GM12892 (cell line): ENCODE measurements at regions not wholly inside any gene's neighbourhood (a gene's known extent, or its start where the extent isn't known, plus 50 kb on each side); places are given as distances from the start of the nearest gene placed in this dataset.

Source experiments
- DNase-seq: peaks from one replicate; pipeline ENCODE4 v3.0.0; 2011; ENCODE audit not compliant: insufficient read length
- FAIRE-seq: peaks from 2 replicates; lab custom pipeline; 2011; peaks lifted over from hg19 to GRCh38; lab: Jason Lieb, UNC
- POLR2A ChIP-seq: IDR thresholded peaks from 2 replicates; pipeline ENCODE4 v1.6.1; 2011; ENCODE audit warnings: low read depth, low read length, control low read depth
- POLR2AphosphoS5 ChIP-seq: IDR thresholded peaks from 2 replicates; pipeline ENCODE4 v1.6.1; 2011; ENCODE audit warnings: low read depth, low read length, control low read depth
- TAF1 ChIP-seq: IDR thresholded peaks from 2 replicates; pipeline ENCODE4 v1.6.1; 2011; ENCODE audit warnings: low read depth, mild to moderate bottlenecking, control low read depth, low read length, borderline replicate concordance

DNA sequence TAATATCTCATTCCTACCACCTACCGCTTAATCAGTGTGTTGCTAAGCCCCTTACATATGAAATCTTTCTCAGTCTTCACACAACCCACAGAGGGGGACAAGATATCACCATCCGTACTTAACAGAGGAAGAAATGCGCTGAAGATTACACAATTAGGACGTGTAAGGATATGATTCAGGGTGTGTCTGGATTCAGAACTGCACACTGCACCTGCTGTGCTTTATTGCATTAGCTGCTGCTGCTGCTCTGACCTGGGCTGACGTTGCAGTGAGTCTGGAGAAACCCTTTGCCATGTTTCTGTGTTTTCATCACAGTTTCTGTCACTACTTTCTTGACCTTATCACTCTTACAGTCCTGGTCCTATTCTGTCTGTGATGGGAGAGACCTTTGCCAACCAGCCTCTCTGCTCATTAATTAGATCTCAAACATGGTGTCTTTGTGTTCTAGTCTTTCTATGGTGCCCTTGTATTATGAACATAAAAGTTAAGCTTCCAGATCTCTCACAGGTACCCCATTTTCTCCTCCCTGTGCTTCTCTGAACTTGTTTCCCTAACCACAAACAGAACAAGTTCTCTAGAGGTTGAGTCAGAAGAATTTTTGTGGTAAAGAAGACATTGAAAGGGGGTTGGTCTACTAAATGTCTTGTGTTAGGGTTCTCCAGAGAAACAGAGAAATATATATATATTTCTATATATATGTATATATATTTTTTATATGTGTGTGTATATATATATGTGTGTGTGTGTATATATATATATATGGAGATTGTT lies 92.9 kb upstream of the CYP1B1 start:
- DNase-seq (no peak), FAIRE-seq (peak; percentile 40)
- TF ChIP-seq POLR2AphosphoS5 (no peak), POLR2A (no peak)

DNA sequence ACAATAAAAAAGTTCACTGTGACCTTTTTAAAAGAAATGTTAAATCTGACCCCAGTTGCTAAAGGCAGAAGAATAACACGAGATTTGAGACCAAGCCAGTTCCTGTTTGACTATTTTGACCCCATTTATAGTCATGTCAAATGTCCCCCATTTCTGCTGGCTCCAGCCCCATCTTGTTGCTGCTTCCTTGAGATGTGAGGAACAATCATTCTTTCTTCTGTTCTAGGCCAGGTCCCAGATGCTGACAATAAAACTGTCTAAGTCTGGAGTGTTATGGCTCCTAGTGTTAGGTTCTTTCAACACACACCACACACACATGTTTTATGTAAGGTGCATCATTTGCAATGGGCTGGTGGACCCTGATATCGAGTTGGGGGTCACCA lies 92.0 kb upstream of the CYP1B1 start:
- TF ChIP-seq POLR2AphosphoS5 (no peak), TAF1 (no peak), POLR2A (no peak)
- DNase-seq (no peak), FAIRE-seq (no peak)

DNA sequence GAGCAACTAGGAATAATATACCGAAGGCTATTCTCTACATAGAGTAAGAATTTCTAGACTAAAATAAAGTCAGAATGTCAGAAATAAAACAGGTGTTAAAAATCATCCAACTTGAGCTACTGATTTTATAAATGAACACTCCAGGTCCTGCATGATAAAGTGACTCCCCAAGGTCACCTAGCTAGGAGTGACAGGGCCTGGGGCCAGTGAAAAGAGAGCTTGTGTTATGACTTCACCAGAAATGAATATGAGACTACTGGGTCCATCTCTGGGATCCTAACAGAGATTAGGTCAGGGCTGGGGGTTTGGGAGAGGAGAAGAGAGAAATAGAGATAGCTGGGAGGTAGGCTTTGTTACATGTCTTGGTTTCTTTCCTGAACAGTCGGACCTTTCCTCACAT lies 89.7 kb upstream of the CYP1B1 start:
- no peak for FAIRE-seq
- TF ChIP-seq POLR2AphosphoS5 (no peak), TAF1 (no peak), POLR2A (no peak)
- no peak for DNase-seq

DNA sequence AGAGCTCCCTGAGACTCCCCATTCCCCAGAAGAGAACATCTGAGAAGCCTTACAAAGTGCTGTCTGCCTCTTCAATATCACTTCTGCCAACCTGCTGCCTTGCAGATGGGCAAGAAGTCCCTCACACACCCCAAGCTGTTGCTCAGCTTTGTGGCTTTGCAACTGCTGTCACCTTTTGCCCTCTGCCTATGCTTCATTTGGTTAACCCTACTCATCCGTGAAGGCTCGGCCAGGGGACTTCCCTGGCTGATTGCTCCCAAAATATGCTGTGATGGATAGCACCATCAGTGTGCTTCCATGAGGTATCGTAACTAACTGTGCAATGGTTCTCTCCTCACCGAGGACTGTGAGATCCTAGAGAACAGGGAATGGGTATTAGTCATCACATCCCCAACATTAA lies 88.9 kb upstream of the CYP1B1 start:
- FAIRE-seq = peak; percentile 93
- no peak for TF ChIP-seq POLR2A
- TF ChIP-seq POLR2AphosphoS5 = no peak
- TF ChIP-seq TAF1 = no peak
- DNase-seq = no peak

DNA sequence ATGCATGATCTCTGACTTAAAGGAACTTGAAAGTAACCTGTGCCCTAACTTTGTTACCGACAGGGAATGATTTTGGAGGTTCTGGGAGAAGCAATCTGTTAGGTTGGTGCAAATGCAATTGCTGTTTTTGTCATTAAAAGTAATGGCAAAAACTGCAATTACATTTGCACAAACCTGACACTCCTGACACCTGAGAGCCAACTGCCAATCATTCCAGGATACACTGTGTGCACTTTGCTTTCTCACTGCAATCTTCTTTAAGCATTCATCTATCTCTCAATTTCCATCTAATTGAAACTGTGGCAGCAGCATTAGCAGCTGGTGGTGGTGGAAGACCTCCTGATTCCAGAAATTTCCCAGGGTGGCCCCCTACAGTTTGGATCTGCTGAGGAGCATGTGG lies 87.6 kb upstream of the CYP1B1 start:
- FAIRE-seq (no peak), DNase-seq (no peak)
- no peak for TF ChIP-seq TAF1
- no peak for TF ChIP-seq POLR2AphosphoS5
- no peak for TF ChIP-seq POLR2A

DNA sequence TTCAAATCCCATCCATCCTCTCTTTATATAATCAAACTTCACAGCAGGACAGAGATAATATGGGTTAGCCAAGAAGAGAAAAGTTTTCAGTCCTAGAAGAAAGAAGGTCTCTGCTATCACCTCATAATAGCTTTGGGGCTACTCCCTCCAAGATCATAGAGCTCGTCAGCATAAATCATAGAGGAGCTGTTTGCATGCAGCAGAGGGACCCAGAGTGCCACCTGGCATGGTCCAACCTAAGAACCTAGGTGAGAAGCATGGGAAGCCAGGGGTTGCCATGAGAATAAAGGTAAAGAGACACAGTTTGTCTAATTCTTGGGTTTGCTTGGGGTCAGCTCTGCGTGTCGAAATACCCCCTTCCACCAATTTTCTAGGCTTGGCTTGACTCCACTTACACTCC lies 87.1 kb upstream of the CYP1B1 start:
- FAIRE-seq (no peak), DNase-seq (no peak)
- TF ChIP-seq POLR2AphosphoS5 = no peak
- TF ChIP-seq TAF1 = no peak
- no peak for TF ChIP-seq POLR2A

DNA sequence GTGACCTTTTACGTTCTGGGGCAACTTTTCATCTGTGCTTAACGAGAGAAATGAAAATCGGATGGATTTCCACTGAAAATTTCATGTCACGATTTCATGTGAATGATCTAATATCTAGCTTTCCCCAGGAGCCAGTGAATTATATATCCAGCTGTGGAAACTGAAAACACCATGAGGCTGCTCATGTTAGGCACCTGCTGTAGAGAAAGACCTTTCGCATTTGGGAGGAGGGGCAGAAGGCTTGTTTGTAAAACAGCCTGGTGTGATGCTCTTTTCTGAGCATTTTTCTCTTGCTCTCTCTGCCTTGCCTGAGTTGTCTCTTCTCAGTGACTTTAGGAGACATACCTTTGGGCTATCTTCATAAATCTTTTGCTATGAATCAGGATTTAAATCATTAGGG lies 84.6 kb upstream of the CYP1B1 start:
- TF ChIP-seq POLR2AphosphoS5 (no peak), POLR2A (no peak), TAF1 (no peak)
- FAIRE-seq = no peak
- no peak for DNase-seq

DNA sequence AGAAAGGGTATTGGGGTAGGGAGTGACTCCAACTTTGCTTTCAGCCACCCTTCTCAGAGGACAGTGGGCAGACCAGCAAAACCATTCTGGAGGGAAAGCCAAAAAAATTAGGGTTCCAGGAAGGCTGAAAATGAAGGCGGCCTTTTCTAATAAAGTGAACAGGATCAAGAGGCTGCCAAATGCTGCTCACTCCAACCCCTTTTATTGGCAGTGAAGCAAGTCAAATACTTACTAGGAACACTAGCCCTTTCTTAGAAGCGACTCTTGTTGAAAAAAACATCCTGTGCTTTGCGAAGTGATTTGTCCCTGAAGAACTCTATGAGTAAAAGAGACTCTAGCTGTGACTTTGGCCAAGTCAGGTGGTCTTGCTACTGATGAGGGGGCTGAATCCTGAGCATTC lies 83.6 kb upstream of the CYP1B1 start:
- FAIRE-seq (no peak), DNase-seq (no peak)
- TF ChIP-seq POLR2AphosphoS5 = no peak
- TF ChIP-seq POLR2A = no peak
- no peak for TF ChIP-seq TAF1

DNA sequence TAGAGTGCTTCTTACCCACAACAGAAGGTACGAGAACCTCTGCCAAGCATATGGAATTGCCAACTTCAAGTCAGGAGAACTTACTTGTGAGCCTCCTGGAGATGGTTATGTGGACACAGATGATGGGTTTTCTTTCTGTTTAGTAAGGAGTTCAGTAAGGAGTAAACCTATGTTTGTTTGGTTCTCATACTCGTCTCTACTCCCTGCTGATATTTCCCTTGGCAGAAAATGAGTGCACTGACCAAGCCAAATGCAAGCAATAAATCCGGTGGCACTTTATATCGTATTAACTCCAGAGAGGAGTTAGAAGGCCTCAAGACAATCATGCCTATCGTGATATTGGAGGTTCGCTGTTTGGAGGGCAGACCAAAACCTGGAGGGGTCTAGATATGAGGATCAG lies 83.2 kb upstream of the CYP1B1 start:
- FAIRE-seq (no peak), DNase-seq (no peak)
- TF ChIP-seq POLR2A (no peak), TAF1 (no peak), POLR2AphosphoS5 (no peak)

DNA sequence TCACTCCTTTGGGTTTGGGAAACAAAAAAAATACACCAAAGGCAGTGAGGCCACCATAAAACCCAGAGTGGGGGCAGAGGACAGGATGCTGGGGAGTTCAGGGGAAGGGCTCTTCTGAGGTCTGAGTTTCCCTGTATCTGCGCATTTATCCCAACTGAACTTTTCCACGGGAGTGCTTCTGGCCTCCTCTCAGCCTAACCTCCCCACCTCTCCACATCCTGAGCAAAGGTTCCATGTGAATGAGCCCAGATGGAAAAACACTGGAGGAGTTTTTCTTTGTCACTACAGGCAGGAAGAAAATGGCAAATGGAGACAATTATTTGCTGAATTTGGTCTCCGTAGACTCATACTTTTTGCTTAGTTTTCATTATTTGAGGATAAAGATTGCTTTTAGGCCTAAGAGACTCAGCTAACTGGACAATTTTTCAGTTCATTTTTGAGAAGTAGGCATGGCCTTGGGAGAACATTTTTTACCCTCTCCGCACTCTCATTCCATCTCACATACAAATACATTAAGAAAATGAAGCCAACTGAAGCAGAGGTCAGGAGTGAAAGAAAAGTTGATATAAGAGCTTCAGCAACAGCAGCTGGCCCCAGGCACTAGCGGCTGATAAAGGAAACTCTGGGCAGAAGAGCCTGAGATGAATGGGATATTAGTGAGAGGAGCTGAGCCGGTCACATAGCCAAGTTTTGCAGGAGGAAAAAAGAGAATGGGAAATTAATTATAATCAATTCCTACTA lies 82.6 kb upstream of the CYP1B1 start:
- FAIRE-seq = no peak

DNA sequence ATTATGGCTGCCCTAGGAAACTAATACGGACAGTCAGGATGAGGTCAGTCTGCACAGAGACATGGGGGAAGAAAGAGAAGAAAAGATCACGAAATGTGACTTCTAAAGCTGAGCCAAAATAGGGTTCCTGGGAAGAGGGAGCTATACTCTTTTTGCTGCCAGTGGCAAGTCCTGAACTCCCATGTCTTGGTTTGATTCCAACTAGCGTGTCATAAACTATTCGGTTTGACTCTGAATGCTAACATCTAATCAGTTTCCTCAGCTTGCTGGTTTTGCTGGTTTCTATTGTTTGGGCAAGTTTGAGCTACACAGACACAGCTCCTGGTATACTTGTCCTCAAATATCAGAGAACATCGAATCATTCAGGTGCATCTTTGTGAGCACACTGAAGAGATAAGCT lies 80.5 kb upstream of the CYP1B1 start:
- DNase-seq (no peak), FAIRE-seq (no peak)
- TF ChIP-seq TAF1 = no peak
- no peak for TF ChIP-seq POLR2AphosphoS5
- TF ChIP-seq POLR2A = no peak

More for the DNA sequence above, 82.6 kb upstream of the CYP1B1 start:
- TF ChIP-seq POLR2A (no peak), POLR2AphosphoS5 (no peak), TAF1 (no peak)
- no peak for DNase-seq

DNA sequence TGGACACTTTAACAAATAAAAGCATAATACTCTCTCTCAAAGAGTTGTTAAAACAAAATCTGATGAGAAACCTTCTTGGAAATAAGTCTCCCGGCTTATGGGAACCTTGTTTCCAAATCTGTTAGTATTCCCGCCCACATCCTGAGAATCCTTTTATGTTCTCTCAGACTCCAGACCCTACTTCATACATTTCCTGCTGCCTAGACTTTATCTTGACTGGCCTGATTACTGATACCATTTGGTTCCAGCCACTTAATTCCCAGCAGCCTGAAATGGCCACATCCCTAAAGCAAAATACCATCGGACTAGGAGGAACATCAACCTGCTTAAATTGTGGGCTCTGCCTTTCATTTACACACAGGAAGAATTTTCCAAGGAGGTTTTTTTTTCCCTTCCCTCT lies 79.1 kb upstream of the CYP1B1 start:
- DNase-seq (no peak), FAIRE-seq (no peak)
- TF ChIP-seq TAF1 (no peak), POLR2AphosphoS5 (no peak)
